Fibroblast of lung (primary cell): ENCODE measurements at regions not wholly inside any gene's neighbourhood (a gene's known extent, or its start where the extent isn't known, plus 50 kb on each side); places are given as distances from the start of the nearest gene placed in this dataset.
"Not testable (repeated sequence)": the region's sequence is repeated elsewhere in the genome, so short reads cannot be mapped to it uniquely, and the experiment has no call there.

Experiments used
- DNase-seq, 2 donors: peaks; one replicate each; pipeline versions ENCODE4 v3.0.0 to v3.0.0-alpha.2; 2010; ENCODE audit warnings: low read depth in 2 of 2
- H2AFZ ChIP-seq: 2 replicates; pipeline ENCODE4 v1.5.1; 2012; ENCODE audit warnings: low read length, control low read depth, inconsistent platforms
- H3K27ac ChIP-seq: 2 replicates; pipeline ENCODE4 v1.5.1; 2011; ENCODE audit warnings: low read length, control low read depth; ENCODE audit not compliant: insufficient read depth
- H3K27me3 ChIP-seq: 2 replicates; pipeline ENCODE4 v1.5.1; 2011; ENCODE audit warnings: mild to moderate bottlenecking, low read length; ENCODE audit not compliant: control insufficient read depth, insufficient read depth
- H3K36me3 ChIP-seq: 2 replicates; pipeline ENCODE4 v1.5.1; 2011; ENCODE audit warnings: low read length; ENCODE audit not compliant: control insufficient read depth, insufficient read depth
- H3K4me1 ChIP-seq: 2 replicates; pipeline ENCODE4 v1.5.1; 2011; ENCODE audit warnings: low read length; ENCODE audit not compliant: control insufficient read depth, insufficient read depth; ENCODE audit errors: extremely low read depth
- H3K4me2 ChIP-seq: 2 replicates; pipeline ENCODE4 v1.5.1; 2011; ENCODE audit warnings: low read length, control low read depth; ENCODE audit not compliant: insufficient read depth; ENCODE audit errors: extremely low read depth
- H3K4me3 ChIP-seq, 4 experiments: fragments of 200-600 bp in 1 of 4; sonication (generic) in 1 of 4; replicated peaks in 1 of 4; 2 replicates each; pipeline ENCODE4 v1.5.1; 2011 to 2016; ENCODE audit warnings: low read length in 4 of 4, low read depth in 3 of 4, mild to moderate bottlenecking in 3 of 4, control low read depth in 2 of 4, inconsistent platforms in 1 of 4, mixed read lengths in 1 of 4; ENCODE audit not compliant: insufficient read depth in 1 of 4; ENCODE audit errors: control extremely low read depth in 1 of 4
- H3K79me2 ChIP-seq: 2 replicates; pipeline ENCODE4 v1.5.1; 2012; ENCODE audit warnings: mild to moderate bottlenecking, low read length, inconsistent platforms; ENCODE audit not compliant: control insufficient read depth, insufficient read depth
- H3K9ac ChIP-seq: 2 replicates; pipeline ENCODE4 v1.5.1; 2011; ENCODE audit warnings: mild to moderate bottlenecking, low read length, control low read depth; ENCODE audit not compliant: insufficient read depth
- H3K9me3 ChIP-seq: 2 replicates; pipeline ENCODE4 v1.5.1; 2012; ENCODE audit warnings: low read depth, low read length; ENCODE audit not compliant: control insufficient read depth, insufficient read depth
- H4K20me1 ChIP-seq: 2 replicates; pipeline ENCODE4 v1.5.1; 2011; ENCODE audit warnings: low read length; ENCODE audit not compliant: control insufficient read depth, insufficient read depth; ENCODE audit errors: extremely low read depth
- EZH2 ChIP-seq: IDR thresholded peaks from 2 replicates; pipeline ENCODE4 v1.5.1; 2012; ENCODE audit warnings: low read length, control low read depth, mild to moderate bottlenecking; ENCODE audit errors: missing control alignments
- TF ChIP-seq, protein P1 (sequence below), 2 donors: IDR thresholded peaks in 1 of 2; conservative IDR thresholded peaks in 1 of 2; 1 replicate in 1 of 2; 2 replicates in 1 of 2; pipeline ENCODE4 v1.5.1; 2011 to 2012; ENCODE audit warnings: low read length in 2 of 2, control low read depth in 1 of 2, inconsistent platforms in 1 of 2, low read depth in 1 of 2, mild to moderate bottlenecking in 1 of 2

DNA sequence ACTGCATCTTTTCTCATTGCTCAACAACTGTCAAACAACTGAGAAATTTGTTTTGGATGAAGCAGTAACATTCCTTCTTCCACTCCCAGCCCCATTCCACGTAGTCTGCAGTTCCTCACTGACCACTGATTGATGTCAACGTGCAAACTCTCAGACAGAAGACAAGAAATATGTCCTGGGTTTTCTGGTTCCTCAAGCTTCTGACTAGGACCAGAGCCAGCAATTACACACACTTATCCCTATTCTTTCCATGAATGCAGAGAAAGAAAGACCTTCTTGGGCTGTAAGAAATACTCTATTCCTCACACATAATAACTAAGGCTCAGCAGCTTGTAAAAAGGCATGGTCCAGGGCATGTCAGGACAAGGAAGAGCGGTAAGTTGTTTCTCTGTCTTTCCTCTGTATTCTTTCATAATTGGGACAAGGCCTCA, 790.1 kb upstream of the SLC35B3 start:
- Histone ChIP-seq H3K27ac (no peak overlapping the region), H3K79me2 (no peaks in the 10 kb centered on the region), H4K20me1 (no peaks in the 10 kb centered on the region), H2AFZ (no peak overlapping the region), H3K4me2 (no peak overlapping the region), H3K4me3 (no peak overlapping the region), H3K9me3 (no peaks in the 10 kb centered on the region), H3K36me3 (no peaks in the 10 kb centered on the region), H3K4me1 (no peaks in the 10 kb centered on the region), H3K9ac (no peak overlapping the region), H3K27me3 (no peaks in the 10 kb centered on the region)
- peak; percentile 5 to 84 for DNase-seq
- TF ChIP-seq, protein P1, sequence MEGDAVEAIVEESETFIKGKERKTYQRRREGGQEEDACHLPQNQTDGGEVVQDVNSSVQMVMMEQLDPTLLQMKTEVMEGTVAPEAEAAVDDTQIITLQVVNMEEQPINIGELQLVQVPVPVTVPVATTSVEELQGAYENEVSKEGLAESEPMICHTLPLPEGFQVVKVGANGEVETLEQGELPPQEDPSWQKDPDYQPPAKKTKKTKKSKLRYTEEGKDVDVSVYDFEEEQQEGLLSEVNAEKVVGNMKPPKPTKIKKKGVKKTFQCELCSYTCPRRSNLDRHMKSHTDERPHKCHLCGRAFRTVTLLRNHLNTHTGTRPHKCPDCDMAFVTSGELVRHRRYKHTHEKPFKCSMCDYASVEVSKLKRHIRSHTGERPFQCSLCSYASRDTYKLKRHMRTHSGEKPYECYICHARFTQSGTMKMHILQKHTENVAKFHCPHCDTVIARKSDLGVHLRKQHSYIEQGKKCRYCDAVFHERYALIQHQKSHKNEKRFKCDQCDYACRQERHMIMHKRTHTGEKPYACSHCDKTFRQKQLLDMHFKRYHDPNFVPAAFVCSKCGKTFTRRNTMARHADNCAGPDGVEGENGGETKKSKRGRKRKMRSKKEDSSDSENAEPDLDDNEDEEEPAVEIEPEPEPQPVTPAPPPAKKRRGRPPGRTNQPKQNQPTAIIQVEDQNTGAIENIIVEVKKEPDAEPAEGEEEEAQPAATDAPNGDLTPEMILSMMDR (conservative IDR thresholded peaks at IDR 0.05 in 1 of 2, IDR thresholded peaks at IDR 0.05 in 1 of 2; ENCODE audit: low read depth in 1 of 2, low read length in 2 of 2) = no peak
- no peak for TF ChIP-seq EZH2

DNA sequence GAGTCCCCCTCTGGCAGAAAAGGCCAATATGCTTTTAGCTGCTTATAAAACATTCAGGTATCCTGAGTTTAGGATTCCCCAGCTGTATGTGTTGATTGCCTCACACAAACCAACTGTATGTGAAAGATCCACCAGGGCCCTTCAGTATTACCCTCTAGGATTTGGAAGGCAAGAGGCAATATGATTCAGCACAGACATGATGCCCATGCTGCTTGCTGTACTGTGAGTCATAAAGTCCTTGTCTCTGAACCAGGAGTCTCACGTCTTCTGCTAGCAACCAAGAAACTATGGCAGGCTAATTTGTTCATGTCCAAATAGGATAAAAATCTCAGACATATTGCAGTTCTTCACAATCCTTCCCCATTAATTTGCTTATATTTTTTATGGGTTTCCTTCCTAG, 789.2 kb upstream of the SLC35B3 start:
- H3K36me3 ChIP-seq = no peaks in the 10 kb centered on the region
- no peaks in the 10 kb centered on the region for H3K9me3 ChIP-seq
- H3K4me1 ChIP-seq = no peaks in the 10 kb centered on the region
- H3K4me2 ChIP-seq = no peak overlapping the region
- H3K27me3 ChIP-seq = no peaks in the 10 kb centered on the region
- no peak overlapping the region for H2AFZ ChIP-seq
- no peaks in the 10 kb centered on the region for H4K20me1 ChIP-seq
- peak in 1 of 2 donors; percentile 54 for DNase-seq
- H3K9ac ChIP-seq = no peak overlapping the region
- H3K27ac ChIP-seq = no peak overlapping the region
- TF ChIP-seq, protein P1 (conservative IDR thresholded peaks at IDR 0.05 in 1 of 2, IDR thresholded peaks at IDR 0.05 in 1 of 2; ENCODE audit: low read depth in 1 of 2, low read length in 2 of 2) = no peak
- H3K79me2 ChIP-seq = no peaks in the 10 kb centered on the region
- H3K4me3 ChIP-seq = no peak overlapping the region

DNA sequence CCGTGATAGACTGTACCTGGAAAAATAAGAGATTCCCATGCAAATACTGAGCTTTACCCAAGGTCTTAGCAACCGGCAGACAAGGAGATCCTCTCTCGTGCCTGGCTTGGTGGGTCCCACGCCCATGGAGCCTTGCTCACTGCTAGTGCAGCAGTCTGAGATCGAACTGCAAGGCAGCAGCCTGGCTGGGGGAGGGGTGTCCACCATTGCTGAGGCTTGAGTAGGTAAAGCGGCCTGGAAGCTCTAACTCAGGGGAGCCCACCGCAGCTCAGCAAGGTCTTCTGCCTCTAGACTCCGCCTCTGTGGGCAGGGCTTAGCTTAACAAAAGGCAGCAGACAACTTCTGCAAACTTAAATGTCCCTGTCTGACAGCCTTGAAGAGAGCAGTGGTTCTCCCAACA, 778.4 kb upstream of the SLC35B3 start:
- not testable (repeated sequence) for H4K20me1 ChIP-seq, H3K4me1 ChIP-seq, H3K36me3 ChIP-seq, H2AFZ ChIP-seq, H3K9ac ChIP-seq, H3K4me2 ChIP-seq, H3K27ac ChIP-seq, H3K79me2 ChIP-seq, DNase-seq, H3K27me3 ChIP-seq, H3K4me3 ChIP-seq, H3K9me3 ChIP-seq

DNA sequence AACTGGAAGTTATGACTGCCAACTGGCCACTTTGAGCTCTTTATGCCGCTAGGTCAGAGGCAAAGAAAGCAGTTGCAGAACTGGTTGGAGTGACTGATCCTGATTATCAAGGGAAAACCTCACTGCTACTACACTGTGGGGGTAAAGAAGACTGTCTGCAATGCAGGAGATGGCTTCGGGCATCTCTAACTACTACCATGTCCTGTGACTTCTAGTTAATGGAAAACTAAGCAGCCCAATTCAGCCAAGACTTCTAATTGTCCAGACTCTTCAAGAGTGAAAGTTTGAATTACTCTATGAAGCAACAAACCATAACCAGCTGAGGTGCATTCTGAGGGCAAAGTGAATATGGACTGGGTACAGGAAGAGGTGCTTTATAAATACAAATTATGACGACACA, 773.6 kb upstream of the SLC35B3 start:
- no peak overlapping the region for H3K4me2 ChIP-seq
- no peaks in the 10 kb centered on the region for H4K20me1 ChIP-seq
- no peaks in the 10 kb centered on the region for H3K36me3 ChIP-seq
- no peaks in the 10 kb centered on the region for H3K9me3 ChIP-seq
- no peak overlapping the region for H3K27ac ChIP-seq
- no peak for DNase-seq
- no peak overlapping the region for H2AFZ ChIP-seq
- H3K9ac ChIP-seq = no peak overlapping the region
- no peak overlapping the region for H3K4me3 ChIP-seq
- no peaks in the 10 kb centered on the region for H3K27me3 ChIP-seq
- TF ChIP-seq, protein P1 (conservative IDR thresholded peaks at IDR 0.05 in 1 of 2, IDR thresholded peaks at IDR 0.05 in 1 of 2; ENCODE audit: low read depth in 1 of 2, low read length in 2 of 2) = no peak
- TF ChIP-seq EZH2 = no peak
- H3K79me2 ChIP-seq = no peaks in the 10 kb centered on the region
- no peaks in the 10 kb centered on the region for H3K4me1 ChIP-seq
